Adrenal gland (tissue), 9 donors: ENCODE measurements at regions not wholly inside any gene's neighbourhood (a gene's known extent, or its start where the extent isn't known, plus 50 kb on each side); places are given as distances from the start of the nearest gene placed in this dataset.

Source experiments
- DNase-seq, 7 donors: peaks; one replicate each; pipeline ENCODE4 v3.0.0-alpha.2; 2019 to 2020
- H3K27ac ChIP-seq, 5 donors: fragments of 200-600 bp; sonication (generic) in 4 of 5; 1 replicate in 3 of 5; 2 replicates in 2 of 5; pipeline versions ENCODE4 v1.5.1 to v1.8.0; 2016 to 2020; ENCODE audit warnings: mild to moderate bottlenecking in 1 of 5
- H3K27me3 ChIP-seq: fragments of 200-600 bp; 2 replicates; pipeline ENCODE4 v1.8.0; 2021
- H3K36me3 ChIP-seq, 2 donors: fragments of 200-600 bp; replicated peaks in 1 of 2; 1 replicate in 1 of 2; 2 replicates in 1 of 2; pipeline versions ENCODE4 v1.5.1 to v1.8.0; 2018 to 2022
- H3K4me1 ChIP-seq, 2 donors: fragments of 200-600 bp; replicated peaks in 1 of 2; 1 replicate in 1 of 2; 2 replicates in 1 of 2; pipeline versions ENCODE4 v1.5.1 to v1.8.0; 2018 to 2021
- H3K4me3 ChIP-seq, 4 donors: fragments of 200-600 bp; sonication (generic) in 3 of 4; one replicate each; pipeline ENCODE4 v1.5.1; 2016 to 2018
- H3K9me3 ChIP-seq, 3 donors: fragments of 200-600 bp; sonication (generic) in 1 of 3; replicated peaks in 1 of 3; 1 replicate in 2 of 3; 2 replicates in 1 of 3; pipeline versions ENCODE4 v1.5.1 to v1.8.0; 2016 to 2021
- CTCF ChIP-seq, 6 experiments: fragments of 450-650 bp in 4 of 6; fragments of 200-600 bp in 2 of 6; sonication (generic) in 1 of 6; IDR thresholded peaks; 1 replicate in 5 of 6; 2 replicates in 1 of 6; pipeline versions ENCODE4 v1.5.1 to v1.8.0; 2016 to 2021; ENCODE audit warnings: antibody characterized with exemption in 6 of 6, mild to moderate bottlenecking in 2 of 6, moderate library complexity in 1 of 6
- POLR2A ChIP-seq, 2 donors: fragments of 450-650 bp; IDR thresholded peaks; one replicate each; pipeline ENCODE4 v1.6.1; 2017; ENCODE audit warnings: antibody characterized with exemption in 2 of 2, mild to moderate bottlenecking in 2 of 2, moderate library complexity in 1 of 2
- WGBS, 4 donors: extraction: QIAGEN DNeasy Blood & Tissue Kit in 2 of 4; methylation state at CpG; one replicate each; pipeline versions ENCODE4 v1.1.5 to v1.1.7; 2013 to 2017; 5-methylcytosine and 5-hydroxymethylcytosine counted together
- intact Hi-C, 2 donors: fragments of 100-400 bp; cut with DNase I; formaldehyde crosslinking; loops; one replicate each; pipeline versions ENCODE4 v1.14.1 to v1.15.0; 2022 to 2023
- donor health status: healthy with polysubstance abuse.
- donor health status: Bipolar disorder and iron deficiency.
- donor health status: DM: yes; HTN: yes; CAD: no.
- donor health status: DM: no; HTN: no; CAD: no.
- donor health status: DM: no; HTN: no; CAD: no.

DNA sequence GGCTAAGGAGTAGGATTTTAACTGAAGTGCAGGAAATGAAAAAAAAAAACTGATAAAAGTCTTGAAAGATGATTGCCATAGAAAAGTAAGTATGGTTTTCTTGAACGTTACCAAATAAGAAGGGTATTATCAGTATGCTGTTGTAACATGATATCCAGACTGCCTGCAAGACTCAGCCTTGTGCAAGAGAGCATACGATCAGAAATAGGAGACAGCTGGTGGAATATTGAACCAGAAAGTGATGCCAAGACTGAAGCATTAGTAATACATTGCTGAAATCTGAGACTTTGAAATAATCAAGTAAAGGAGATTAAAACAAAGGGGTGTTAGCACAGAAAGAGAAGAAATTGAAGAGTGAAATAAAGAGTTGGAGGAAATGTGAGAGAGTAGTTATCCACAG lies 452.7 kb upstream of the CNTN5 start:
- Histone ChIP-seq H3K27ac (no peak overlapping the region), H3K4me3 (no peak overlapping the region), H3K27me3 (no peaks in the 10 kb centered on the region), H3K4me1 (no peaks in the 10 kb centered on the region), H3K36me3 (no peaks in the 10 kb centered on the region), H3K9me3 (no peaks in the 10 kb centered on the region)
- 22 to 28% (median 26%) methylated on average over 2 of the region's 2 CpGs for WGBS, 4 donors
- intact Hi-C loops: no loop called here
- DNase-seq: no peak
- TF ChIP-seq CTCF (IDR thresholded peaks at IDR 0.05): no peak
- TF ChIP-seq POLR2A (IDR thresholded peaks at IDR 0.05): no peak

DNA sequence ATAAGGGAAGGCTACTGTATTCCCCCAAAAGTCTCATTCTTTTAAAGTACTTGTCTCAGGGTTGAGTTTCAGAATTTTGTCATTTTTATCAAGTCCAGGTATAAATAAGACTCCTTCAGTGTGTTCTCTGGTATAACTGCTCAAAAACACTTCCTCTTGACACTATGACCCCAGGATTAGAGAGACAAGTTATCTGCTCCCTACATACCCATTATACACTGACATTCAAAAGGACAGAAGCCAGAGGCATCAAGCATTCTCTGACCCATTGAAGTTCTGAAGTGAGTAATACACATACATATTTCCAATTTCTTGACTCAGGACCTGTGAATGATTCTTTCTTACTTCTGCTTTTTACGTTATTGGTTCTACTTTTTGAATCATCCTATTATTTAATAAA lies 447.8 kb upstream of the CNTN5 start:
- intact Hi-C loops: no loop called here
- TF ChIP-seq CTCF (IDR thresholded peaks at IDR 0.05) (no peak), POLR2A (IDR thresholded peaks at IDR 0.05) (no peak)
- Histone ChIP-seq H3K9me3 (no peaks in the 10 kb centered on the region), H3K4me1 (no peaks in the 10 kb centered on the region), H3K36me3 (no peaks in the 10 kb centered on the region), H3K27ac (no peak overlapping the region), H3K27me3 (no peaks in the 10 kb centered on the region), H3K4me3 (no peak overlapping the region)
- WGBS, 4 donors: 40 to 62% (median 57%) methylated on average over 1 of the region's 1 CpG
- no peak for DNase-seq

DNA sequence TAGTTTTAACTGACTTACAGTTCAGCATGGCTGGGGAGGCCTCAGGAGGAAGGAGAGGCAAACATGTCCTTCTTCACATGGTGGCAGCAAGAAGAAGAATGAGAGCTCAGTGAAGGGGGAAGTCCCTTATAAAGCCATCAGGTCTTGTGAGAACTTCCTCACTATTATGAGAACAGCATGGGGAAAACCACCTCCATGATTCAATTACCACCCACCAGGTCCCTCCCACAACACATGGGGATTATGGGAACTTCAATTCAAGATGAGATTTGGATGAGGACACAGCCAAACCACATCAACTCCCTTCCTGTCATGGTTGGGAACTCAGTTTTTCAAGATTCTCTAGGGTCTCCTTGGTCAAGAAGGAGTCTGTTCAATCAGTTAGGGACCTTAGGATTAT lies 432.9 kb upstream of the CNTN5 start:
- Histone ChIP-seq H3K9me3 (no peaks in the 10 kb centered on the region), H3K4me3 (no peak overlapping the region), H3K4me1 (no peaks in the 10 kb centered on the region), H3K36me3 (no peaks in the 10 kb centered on the region), H3K27me3 (no peaks in the 10 kb centered on the region), H3K27ac (no peak overlapping the region)
- TF ChIP-seq POLR2A (IDR thresholded peaks at IDR 0.05) (no peak), CTCF (IDR thresholded peaks at IDR 0.05) (no peak)
- DNase-seq: no peak
- intact Hi-C loops: no loop called here

DNA sequence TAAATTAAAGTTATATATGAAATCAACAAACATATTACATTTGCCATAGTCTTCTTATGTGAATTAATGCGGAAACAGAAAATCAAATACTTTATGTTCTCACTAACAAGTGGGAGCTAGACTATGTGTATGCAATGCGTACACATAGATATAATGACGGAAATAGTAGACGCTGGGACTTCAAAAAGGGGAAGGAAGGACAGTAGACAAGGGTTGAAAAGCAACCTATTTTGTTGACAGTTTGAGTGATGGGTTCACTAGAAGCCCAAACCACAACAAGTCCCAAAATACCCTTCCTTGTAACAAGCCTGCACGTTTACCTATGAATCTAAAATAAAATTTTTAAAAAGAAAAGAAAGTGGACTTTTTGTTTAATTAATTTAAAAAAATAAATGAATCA lies 430.8 kb upstream of the CNTN5 start:
- WGBS, 4 donors: 60 to 70% (median 64%) methylated on average over 5 of the region's 5 CpGs
- no peaks in the 10 kb centered on the region for H3K9me3 ChIP-seq
- intact Hi-C loops: no loop called here
- TF ChIP-seq POLR2A (IDR thresholded peaks at IDR 0.05): no peak
- no peak for TF ChIP-seq CTCF (IDR thresholded peaks at IDR 0.05)
- no peaks in the 10 kb centered on the region for H3K27me3 ChIP-seq
- no peaks in the 10 kb centered on the region for H3K4me1 ChIP-seq
- no peaks in the 10 kb centered on the region for H3K36me3 ChIP-seq
- DNase-seq: no peak
- H3K27ac ChIP-seq: no peak overlapping the region
- H3K4me3 ChIP-seq: no peak overlapping the region
